ENCODE measurements at regions not wholly inside any gene's neighbourhood (a gene's known extent, or its start where the extent isn't known, plus 50 kb on each side); places are given as distances from the start of the nearest gene placed in this dataset.
"Not testable (repeated sequence)": the region's sequence is repeated elsewhere in the genome, so short reads cannot be mapped to it uniquely, and the experiment has no call there.

DNA sequence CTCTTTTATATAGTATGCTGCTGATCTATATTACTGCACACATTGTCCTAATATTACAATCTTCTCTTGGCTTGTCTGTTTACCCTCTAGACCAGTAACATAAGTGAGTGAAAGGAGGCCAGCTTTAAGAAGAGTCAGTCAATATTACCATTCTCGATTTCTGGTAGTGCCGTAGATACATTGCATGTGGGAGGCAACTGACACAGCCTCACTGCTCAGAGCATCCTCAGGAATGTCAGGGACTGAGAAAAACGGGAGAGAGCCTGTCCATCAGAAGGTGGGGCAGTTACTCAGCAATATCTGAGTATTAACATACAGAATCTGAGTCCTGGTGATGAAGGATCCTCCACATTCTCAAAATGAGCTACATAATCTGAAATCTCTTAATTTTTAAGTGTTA lies 259.9 kb downstream of the GJA1 start:
- ATAC-seq = no peak

- no peak for ATAC-seq
Observed at GRCh38 chr6:121697921-121698320, 262.5 kb downstream of the GJA1 start.

DNA sequence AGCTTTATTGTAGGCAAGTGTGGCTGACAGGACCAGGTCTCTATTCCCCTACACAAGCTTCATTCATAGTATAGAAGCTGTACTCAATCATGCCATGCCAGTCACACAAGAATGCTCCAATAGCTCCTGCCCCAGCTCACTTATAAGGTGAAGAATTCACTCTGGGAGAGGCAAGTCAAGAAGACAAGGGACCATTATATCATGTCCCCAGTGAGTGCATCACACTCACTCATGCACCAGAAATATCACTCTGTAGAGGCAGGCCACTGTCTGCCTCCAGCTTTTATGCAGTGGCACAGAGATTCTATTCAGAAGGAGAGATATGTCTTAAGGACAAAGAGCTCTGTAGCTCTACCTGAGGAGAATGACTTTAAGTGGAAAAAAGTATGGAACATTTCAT lies 263.2 kb downstream of the GJA1 start:
- ATAC-seq = no peak

DNA sequence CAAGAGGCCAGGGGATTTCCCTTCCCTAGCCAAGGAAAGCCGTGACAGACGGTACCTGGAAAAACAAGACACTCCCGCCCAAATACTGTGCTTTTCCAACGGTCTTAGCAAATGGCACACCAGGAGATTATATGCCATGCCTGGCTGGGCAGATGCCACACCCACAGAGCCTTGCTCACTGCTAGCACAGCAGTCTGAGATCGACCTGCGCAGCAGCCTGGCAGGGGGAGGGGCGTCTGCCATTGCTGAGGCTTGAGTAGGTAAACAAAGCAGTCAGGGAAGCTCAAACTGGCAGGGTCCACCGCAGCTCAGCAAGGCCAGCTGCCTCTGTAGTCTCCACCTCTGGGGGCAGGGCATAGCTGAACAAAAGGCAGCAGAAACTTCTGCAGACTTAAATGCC lies 267.7 kb downstream of the GJA1 start:
- ATAC-seq = peak; percentile 74

- no peak for ATAC-seq
Observed at GRCh38 chr6:121711472-121711871, 276.0 kb downstream of the GJA1 start.

- no peak for ATAC-seq
Observed at GRCh38 chr6:121717686-121718085, 282.2 kb downstream of the GJA1 start.

DNA sequence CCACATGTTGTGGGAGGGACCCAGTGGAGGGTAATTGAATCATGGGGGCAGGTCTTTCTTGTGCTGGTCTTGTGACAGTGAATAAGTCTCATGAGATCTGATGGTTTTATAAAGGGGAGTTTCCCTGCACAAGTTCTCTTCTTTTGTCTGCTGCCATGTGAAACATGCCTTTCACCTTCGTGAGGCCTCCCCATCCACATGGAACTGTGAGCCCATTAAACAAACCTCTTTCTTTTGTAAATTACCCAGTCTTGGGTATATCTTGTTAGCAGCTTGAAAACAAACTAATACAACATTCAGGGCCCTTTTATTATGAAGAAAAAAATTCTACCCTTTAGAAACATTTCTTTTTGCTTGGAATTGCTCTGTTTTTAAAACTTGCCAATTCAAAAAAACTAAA lies 285.4 kb downstream of the GJA1 start:
- ATAC-seq = not testable (repeated sequence)

GRCh38 chr6:121723623-121724022 lies 288.2 kb downstream of the GJA1 start:
- ATAC-seq = no peak

DNA sequence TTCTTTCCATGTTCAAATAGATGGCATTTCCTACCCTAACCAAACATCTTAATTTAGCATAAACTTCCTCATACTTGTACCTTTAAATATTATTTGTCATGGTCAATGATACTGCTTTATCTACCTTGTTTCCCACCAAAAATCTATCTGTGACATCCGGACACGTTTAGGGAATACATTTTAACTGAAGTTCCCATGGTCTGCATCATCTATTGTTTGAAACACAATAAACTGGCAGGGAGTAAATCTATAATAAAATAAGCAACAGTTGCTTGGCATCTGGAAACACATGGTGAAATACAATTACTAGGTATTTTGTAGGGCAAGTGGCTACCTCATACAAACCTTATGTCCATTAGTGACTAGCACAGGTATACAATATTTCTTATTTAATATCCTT lies 289.1 kb downstream of the GJA1 start:
- no peak for ATAC-seq

DNA sequence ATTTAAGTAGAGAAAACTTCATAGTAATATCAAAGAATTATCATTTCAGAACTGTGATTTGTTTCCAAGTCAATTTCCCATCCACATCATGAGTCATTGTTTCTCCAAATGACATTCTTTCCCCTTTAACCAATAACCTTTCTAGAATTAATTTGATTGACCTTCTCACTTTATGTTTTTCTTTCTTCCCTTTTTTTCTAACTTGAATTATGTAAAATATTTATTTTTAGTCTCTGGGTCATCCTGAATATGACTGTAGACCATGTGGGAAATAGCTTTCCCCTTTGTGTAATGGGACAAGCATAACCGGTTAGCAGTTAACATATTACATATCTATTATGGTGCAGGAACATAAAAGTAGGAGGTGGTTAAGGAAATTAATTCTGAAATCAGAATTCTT lies 291.1 kb downstream of the GJA1 start:
- peak; percentile 47 for ATAC-seq

- no peak for ATAC-seq
Observed at GRCh38 chr6:121730616-121731015, 295.2 kb downstream of the GJA1 start.

DNA sequence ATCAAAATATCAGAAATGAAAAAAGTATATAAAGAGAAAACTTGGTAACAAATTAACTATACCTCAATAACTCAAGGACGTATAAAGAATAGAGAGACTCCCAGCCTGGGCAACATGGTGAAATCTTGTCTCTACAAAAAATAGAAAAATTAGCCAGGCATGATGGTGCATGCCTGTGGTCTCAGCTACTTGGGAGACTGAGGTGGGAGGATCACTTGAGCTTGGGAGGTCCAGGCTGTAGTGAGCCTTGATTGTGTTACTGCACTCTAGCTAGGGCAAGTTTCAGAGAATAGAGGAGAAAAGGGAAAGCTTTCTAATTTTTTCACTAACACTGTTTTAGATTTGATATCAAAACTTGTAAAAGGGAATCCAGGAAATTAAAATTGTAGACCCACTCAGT lies 295.9 kb downstream of the GJA1 start:
- no peak for ATAC-seq

DNA sequence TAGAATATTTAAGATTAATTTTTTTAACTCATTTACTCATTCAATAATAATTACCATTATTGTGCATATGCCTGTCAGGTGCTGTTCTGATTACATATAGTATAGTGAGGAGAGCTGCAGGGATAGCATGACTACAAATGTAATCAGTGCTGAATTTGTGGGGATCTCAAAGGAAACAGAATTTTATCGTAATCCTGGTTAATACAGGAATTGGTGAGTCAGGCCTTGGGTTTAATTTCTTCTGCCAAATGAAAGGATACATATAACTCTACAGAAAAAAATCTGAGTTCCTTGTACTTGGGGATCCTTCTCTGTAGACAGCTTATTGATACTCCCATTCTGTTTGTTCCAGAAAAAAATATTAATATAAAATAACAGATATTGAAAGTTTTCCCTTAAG lies 297.2 kb downstream of the GJA1 start:
- no peak for ATAC-seq

GRCh38 chr6:121733234-121733633 lies 297.8 kb downstream of the GJA1 start:
- no peak for ATAC-seq

- ATAC-seq = not testable (repeated sequence)
Observed at GRCh38 chr6:121740188-121740587, 304.7 kb downstream of the GJA1 start.

- no peak for ATAC-seq
Observed at GRCh38 chr6:121743691-121744090, 308.2 kb downstream of the GJA1 start.

- peak; percentile 89 for ATAC-seq
Observed at GRCh38 chr6:121748376-121748775, 312.9 kb downstream of the GJA1 start.

DNA sequence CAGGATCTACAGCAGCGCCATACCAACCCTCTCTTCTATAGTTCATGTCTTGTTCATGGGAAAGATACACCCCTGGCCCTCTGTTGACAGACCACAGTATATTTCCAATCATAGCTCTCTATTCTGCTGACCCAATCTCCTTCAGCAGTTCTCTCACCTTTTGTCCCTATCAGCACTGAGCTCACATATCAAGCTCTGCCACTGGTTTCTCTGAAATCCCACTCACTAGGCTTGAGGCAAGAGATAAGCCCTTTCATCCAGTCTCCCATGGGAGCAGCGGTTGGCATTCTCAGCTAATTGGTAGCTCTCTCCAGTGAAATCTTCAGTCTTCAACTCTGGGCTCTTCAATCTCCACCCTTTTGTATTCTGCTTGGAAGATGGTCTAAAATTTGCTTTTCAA lies 313.4 kb downstream of the GJA1 start:
- peak; percentile 29 for ATAC-seq

GRCh38 chr6:121755485-121755884 lies 320.0 kb downstream of the GJA1 start:
- ATAC-seq = no peak

- no peak for ATAC-seq
Observed at GRCh38 chr6:121756666-121757065, 321.2 kb downstream of the GJA1 start.

DNA sequence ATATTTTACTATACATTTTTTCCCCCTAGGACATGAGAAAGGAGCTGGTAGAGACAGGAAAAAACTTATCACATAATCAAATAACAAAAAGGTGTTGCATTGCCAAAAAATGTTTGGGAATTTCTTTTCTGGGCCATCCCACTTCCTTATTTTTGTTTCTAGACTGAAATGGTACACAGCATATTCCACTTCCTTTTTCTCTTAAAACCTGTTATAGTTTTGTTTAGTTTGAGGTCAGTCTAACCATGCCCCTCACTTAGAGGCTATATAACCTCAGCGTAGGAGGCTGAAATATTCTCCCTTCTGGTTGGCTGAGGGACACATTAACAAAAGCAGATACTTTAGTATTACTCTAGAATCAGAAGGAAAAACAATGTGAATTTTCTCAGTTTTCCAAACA lies 323.9 kb downstream of the GJA1 start:
- ATAC-seq = no peak

DNA sequence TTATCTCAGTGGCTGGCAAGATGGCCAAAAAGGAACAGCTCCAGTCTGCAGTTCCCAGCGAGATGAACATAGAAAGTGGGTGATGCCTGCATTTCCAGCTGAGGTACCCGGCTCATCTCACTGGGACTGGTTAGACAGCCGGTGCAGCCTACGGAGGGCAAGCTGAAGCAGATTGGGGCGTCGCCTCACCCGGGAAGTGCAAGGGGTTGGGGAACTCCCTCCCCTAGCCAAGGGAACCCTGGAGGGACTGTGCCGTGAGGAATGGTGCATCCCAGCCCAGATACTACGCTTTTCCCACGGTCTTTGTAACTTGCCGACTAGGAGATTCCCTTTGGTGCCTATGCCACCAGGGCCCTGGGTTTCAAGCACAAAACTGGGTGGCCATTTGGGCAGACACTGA lies 324.7 kb downstream of the GJA1 start:
- ATAC-seq = peak; percentile 85

- ATAC-seq = peak; percentile 84
Observed at GRCh38 chr6:121760745-121761144, 325.3 kb downstream of the GJA1 start.

DNA sequence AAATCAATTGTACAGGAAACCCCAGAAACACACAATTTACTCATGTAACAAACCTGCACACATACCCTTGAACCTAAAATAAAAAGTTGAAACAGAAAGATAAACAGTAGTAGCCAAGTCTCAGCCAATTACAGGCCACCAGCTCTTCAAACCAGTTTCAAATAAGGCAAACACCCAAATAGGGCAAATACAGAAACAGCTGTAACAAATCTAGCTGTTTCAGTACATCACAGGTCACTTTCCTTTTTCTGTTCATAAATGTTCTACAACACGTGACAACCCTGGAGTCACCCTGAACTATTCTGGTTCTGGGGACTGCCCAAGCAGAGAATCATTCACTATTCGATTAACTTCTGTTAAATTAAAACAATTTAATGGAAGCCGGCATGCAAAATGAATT lies 329.0 kb downstream of the GJA1 start:
- ATAC-seq = no peak

- ATAC-seq = no peak
Observed at GRCh38 chr6:121765060-121765459, 329.6 kb downstream of the GJA1 start.

- ATAC-seq = no peak
Observed at GRCh38 chr6:121767211-121767610, 331.8 kb downstream of the GJA1 start.
